GM12872 (cell line): ENCODE measurements at regions not wholly inside any gene's neighbourhood (a gene's known extent, or its start where the extent isn't known, plus 50 kb on each side); places are given as distances from the start of the nearest gene placed in this dataset.

Experiments used
- TF ChIP-seq, protein P1 (sequence below): IDR thresholded peaks from 3 replicates; pipeline ENCODE4 v1.5.1; 2011; ENCODE audit warnings: low read depth, mild to moderate bottlenecking, low read length, moderate library complexity; ENCODE audit not compliant: insufficient read depth

DNA sequence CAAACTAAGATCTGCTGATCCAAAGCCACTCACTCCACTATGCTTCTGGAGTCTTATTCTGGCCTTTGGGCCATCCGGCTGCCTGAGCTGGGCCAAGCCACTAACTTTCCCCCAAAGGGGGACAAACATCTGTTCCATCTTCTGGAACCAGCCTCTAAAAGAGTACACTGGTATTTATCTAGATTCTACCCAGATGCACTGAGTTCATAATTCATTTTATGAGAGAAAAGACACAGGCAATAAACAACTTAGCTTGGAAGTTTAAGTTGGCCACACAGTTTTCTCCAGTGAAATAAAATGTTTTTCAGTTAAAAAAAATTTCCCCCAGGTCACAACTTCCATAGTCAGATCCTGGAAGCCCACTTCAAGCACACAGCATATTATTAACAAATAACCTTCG, 80.1 kb upstream of the ARHGEF3 start:
- TF ChIP-seq, protein P1, sequence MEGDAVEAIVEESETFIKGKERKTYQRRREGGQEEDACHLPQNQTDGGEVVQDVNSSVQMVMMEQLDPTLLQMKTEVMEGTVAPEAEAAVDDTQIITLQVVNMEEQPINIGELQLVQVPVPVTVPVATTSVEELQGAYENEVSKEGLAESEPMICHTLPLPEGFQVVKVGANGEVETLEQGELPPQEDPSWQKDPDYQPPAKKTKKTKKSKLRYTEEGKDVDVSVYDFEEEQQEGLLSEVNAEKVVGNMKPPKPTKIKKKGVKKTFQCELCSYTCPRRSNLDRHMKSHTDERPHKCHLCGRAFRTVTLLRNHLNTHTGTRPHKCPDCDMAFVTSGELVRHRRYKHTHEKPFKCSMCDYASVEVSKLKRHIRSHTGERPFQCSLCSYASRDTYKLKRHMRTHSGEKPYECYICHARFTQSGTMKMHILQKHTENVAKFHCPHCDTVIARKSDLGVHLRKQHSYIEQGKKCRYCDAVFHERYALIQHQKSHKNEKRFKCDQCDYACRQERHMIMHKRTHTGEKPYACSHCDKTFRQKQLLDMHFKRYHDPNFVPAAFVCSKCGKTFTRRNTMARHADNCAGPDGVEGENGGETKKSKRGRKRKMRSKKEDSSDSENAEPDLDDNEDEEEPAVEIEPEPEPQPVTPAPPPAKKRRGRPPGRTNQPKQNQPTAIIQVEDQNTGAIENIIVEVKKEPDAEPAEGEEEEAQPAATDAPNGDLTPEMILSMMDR = no peak

DNA sequence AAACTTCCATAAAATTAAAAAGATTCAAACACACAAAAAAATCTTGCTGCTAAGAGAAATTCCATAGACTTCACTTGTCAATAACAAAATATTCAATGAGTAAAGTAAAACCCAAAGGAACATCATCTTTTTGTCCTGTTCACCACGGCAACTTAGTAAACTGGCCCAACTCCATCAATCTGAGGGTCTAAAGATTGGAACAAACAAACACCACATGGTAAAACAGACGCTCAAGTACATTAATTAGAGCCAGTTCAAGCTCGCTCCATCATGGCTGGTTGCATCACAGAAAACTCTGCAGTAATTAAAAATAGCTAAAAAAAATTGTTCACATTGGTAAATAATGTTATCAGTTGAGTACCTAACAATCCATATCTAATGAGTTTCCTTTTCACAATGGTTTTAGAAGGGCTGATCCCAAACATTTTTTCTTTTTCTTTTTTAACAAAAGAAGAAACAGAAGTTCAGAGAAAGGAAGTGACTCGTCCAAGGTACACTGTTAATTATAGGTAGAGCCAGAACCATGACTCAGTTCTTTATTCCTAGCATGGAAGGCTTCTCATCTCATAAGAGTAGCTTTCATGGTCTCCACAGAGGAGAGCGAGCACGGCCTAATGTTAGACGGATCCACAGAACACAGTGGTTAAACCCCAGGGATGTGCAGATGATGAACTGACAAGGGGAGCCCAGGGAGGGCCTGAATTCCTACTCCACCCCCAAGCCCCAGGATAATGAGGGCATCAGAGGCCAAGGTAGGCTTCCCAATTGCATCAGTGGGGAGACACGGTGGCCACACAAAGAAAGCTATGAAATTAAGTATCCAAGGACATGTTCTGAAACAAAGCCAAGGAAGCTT, 79.2 kb upstream of the ARHGEF3 start:
- TF ChIP-seq, protein P1 = no peak

DNA sequence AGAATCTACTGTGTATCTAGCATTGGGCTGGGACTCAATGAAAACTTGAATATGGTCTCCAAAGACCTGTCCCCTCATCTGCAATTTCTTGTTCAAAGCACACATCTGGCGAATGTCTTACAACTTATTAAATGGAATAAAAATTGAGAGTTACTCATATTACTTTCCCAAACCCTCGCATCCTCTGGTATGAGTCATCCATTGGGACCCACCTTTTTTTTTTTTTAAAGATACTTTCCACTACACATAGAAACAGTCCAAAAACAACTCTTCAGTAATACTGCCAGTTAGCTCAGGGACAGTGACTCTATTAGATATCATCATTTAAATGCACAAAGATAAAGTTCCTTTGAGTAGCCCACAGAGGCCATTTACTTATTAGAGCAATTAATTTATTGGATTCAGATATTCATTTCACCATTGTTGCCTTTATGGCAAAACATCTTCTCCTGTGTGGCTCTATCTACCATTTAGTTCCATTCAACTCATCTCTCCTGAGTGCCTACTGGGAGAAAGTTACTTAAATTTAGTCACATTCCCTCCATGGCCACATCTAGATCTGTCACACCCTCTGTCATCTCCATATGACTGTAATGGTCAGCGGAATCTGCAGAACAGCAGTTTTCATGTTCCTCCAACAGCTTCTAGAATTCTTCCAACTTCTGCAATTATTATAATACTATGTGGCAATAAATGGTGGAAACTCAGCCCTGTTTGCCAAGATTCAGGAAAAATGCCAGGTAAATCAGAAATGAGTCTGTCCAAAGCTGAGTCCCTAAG, 77.9 kb upstream of the ARHGEF3 start:
- TF ChIP-seq, protein P1 = no peak

DNA sequence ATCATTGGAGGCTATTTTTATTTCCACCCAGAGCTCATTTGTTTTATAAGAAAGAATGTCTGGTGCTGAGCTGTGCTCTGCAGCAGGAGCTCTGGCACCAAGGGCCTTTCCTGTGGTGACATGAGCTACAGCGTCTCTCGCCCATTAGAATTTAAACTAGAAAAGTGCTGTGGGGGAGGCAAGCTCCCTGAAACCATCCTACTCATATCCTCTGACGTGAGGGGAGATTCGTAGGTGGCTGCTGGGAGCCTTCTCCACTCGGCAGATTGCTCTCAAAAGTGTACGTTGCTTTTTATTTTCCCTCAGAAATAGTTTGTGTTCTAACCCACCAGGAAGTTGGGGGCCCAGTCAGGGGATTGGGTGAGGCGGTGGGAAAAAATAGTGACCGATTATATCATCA, 76.3 kb upstream of the ARHGEF3 start:
- TF ChIP-seq, protein P1 = no peak

- TF ChIP-seq, protein P1 = no peak
Observed at GRCh38 chr3:56876916-56877315, 75.2 kb upstream of the ARHGEF3 start.

DNA sequence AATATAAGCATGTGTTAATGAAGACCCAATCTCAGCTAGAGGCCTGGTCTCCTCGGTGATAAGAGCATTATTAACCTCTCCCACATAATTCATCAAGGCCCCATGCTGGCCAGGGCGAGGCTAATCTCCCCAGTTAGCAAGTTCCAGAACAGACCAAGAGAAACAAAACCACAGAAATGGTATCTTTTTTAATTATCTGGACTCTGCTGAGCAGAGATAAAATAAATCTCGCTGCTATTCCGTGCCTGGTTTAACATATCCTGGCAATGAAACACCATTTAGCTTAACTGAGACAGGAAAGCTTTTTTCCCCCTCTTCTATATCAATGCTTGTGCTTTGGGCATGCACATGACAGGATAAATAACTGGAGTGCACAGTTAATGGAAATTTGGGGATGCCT, 72.5 kb upstream of the ARHGEF3 start:
- TF ChIP-seq, protein P1 = no peak

DNA sequence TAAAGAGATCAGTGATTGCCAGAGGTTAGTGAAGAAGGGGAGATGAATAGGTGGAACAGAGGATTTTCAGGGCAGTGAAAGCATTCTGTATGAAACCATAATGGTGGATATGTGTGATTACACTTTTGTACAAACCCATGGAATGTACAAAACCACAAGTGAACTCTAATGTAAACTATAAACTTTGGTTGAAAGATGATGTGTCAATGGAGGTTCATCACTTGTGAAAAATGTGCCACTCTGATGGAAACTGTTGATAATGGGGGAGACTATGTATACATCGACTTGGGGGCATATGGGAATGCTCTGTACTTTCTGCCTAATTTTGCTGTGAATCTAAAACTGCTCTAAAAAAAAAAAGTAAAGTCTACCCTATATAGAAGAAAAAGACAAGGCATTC, 68.7 kb upstream of the ARHGEF3 start:
- TF ChIP-seq, protein P1 = no peak
